ENCODE measurements at regions not wholly inside any gene's neighbourhood (a gene's known extent, or its start where the extent isn't known, plus 50 kb on each side); places are given as distances from the start of the nearest gene placed in this dataset.

- TF ChIP-seq CTCF (IDR thresholded peaks at IDR 0.05): no peak
- peak in 1 of 3 donors; percentile 20 for TF ChIP-seq POLR2AphosphoS5 (IDR thresholded peaks at IDR 0.05)
- intact Hi-C loops (cut with DNase I; ENCODE audit: low total_unique reads): no loop called here
- H3K27ac ChIP-seq: peak overlapping the region; percentile 56
- H3K9me3 ChIP-seq: no peaks in the 10 kb centered on the region
- H3K27me3 ChIP-seq: no peaks in the 10 kb centered on the region
- peak overlapping the region in 1 of 3 donors; percentile 2 for H3K4me3 ChIP-seq
- DNase-seq (ENCODE audit: low spot score in 2 of 2): peak; percentile 68 to 82
- H3K4me1 ChIP-seq: no peaks in the 10 kb centered on the region
- H3K36me3 ChIP-seq: no peaks in the 10 kb centered on the region
Observed at GRCh38 chr1:87226341-87226760, 102.3 kb upstream of the LMO4 start.

DNA sequence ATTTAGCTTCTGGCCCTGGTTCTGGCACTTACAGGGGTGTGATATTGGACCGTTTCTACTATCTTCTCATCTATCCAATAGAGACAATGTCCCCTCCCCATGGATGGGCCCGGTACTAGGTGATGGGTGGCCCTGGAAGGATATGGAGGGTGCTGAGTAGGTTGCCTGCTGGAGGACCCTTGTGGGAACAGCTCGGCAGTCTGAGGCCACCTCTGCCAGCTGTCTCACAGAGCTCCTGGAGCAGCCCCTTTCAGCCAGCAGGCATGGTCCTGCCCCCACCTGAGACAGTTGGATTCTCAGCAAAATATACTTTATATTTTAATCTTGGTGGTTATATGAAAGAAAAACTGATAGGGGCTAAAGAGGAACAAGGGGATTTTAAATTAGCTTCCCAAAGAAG, 101.0 kb upstream of the LMO4 start:
- no peak overlapping the region for H3K4me3 ChIP-seq
- H3K4me1 ChIP-seq: no peaks in the 10 kb centered on the region
- no peaks in the 10 kb centered on the region for H3K27me3 ChIP-seq
- no peaks in the 10 kb centered on the region for H3K9me3 ChIP-seq
- no peaks in the 10 kb centered on the region for H3K36me3 ChIP-seq
- DNase-seq (ENCODE audit: low spot score in 2 of 2): no peak
- no peak overlapping the region for H3K27ac ChIP-seq
- intact Hi-C loops (cut with DNase I; ENCODE audit: low total_unique reads): no loop called here
- no peak for TF ChIP-seq CTCF (IDR thresholded peaks at IDR 0.05)
- no peak for TF ChIP-seq POLR2AphosphoS5 (IDR thresholded peaks at IDR 0.05)

DNA sequence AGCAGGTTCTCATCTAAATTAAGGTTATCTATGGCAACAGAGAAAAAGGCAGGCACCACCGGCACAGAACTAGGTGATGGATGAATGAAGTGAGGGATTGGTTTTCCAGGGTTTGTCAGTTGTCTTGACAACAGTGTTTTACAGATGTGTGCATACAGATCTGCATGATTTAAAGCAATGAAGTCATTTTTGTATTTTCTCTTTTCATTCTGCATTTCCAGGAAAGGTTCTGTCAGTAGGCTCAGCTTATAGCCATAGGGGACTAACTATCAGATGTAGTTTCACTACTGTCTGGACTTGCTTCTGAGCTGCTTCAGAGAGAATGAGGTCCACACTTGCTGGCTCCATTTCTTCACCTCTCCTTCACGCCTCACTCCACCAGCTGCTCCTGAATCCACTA, 98.2 kb upstream of the LMO4 start:
- Histone ChIP-seq H3K36me3 (no peaks in the 10 kb centered on the region), H3K4me1 (no peaks in the 10 kb centered on the region)

DNA sequence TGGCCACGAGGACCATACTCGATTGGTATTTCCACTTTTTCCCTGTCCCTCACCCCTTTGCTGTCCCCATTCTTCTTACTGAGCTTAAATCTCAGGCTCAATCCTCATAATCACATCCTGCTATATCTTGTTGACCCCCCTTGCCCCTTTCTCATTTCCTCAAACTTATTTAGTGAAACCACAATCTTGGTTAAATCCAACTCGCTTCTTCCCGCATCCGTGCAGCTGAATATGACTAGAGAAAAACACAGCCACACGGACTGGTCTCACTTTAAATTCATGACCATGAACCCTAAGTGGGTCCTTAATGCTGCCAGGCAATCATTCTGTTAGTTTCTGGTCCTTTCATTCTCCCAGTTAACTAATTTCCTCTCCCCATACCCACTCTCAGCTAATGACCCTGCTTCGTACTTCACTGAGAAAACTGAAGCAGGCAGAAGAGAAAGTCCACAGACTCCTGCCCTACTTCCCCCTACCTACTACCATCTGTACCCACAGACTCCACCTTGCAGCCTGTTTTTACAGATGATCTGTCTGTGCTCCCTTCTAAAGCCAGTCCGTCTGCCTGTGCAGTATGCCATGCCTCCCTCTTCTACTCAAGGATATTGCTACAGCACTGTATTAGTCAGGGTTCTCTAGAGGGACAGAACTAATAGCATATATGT, 96.8 kb upstream of the LMO4 start:
- H3K27ac ChIP-seq: no peak overlapping the region
- intact Hi-C loops (cut with DNase I; ENCODE audit: low total_unique reads): no loop called here
- DNase-seq (ENCODE audit: low spot score in 2 of 2): no peak
- H3K4me3 ChIP-seq: no peak overlapping the region
- H3K36me3 ChIP-seq: no peaks in the 10 kb centered on the region
- no peak for TF ChIP-seq POLR2AphosphoS5 (IDR thresholded peaks at IDR 0.05)
- no peak for TF ChIP-seq POLR2A (IDR thresholded peaks at IDR 0.05)
- TF ChIP-seq CTCF (IDR thresholded peaks at IDR 0.05): no peak
- H3K9me3 ChIP-seq: no peaks in the 10 kb centered on the region
- H3K27me3 ChIP-seq: no peaks in the 10 kb centered on the region
- H3K4me1 ChIP-seq: no peaks in the 10 kb centered on the region

More for the DNA sequence above, 98.2 kb upstream of the LMO4 start:
- no peaks in the 10 kb centered on the region for H3K9me3 ChIP-seq
- no peak for DNase-seq (ENCODE audit: low spot score in 2 of 2)
- TF ChIP-seq CTCF (IDR thresholded peaks at IDR 0.05) (no peak), POLR2A (IDR thresholded peaks at IDR 0.05) (no peak), POLR2AphosphoS5 (IDR thresholded peaks at IDR 0.05) (no peak)
- no peaks in the 10 kb centered on the region for H3K27me3 ChIP-seq
- no peak overlapping the region for H3K4me3 ChIP-seq
- intact Hi-C loops (cut with DNase I; ENCODE audit: low total_unique reads): no loop called here
- H3K27ac ChIP-seq: no peak overlapping the region

GRCh38 chr1:87236585-87236984, 92.1 kb upstream of the LMO4 start:
- Histone ChIP-seq H3K36me3 (no peaks in the 10 kb centered on the region), H3K4me3 (no peak overlapping the region), H3K9me3 (no peaks in the 10 kb centered on the region), H3K27ac (no peak overlapping the region), H3K27me3 (no peaks in the 10 kb centered on the region), H3K4me1 (no peaks in the 10 kb centered on the region)
- DNase-seq (ENCODE audit: low spot score in 2 of 2): no peak
- TF ChIP-seq POLR2AphosphoS5 (IDR thresholded peaks at IDR 0.05): no peak
- TF ChIP-seq POLR2A (IDR thresholded peaks at IDR 0.05): no peak
- TF ChIP-seq CTCF (IDR thresholded peaks at IDR 0.05): no peak
- intact Hi-C loops (cut with DNase I; ENCODE audit: low total_unique reads): no loop called here

Measured in breast epithelium (tissue), 4 donors.